GM23248 (cell line): ENCODE measurements at regions not wholly inside any gene's neighbourhood (a gene's known extent, or its start where the extent isn't known, plus 50 kb on each side); places are given as distances from the start of the nearest gene placed in this dataset.

ENCODE experiments used
- DNase-seq: peaks from one replicate; pipeline ENCODE4 v3.0.0-alpha.2; 2015
- H2AFZ ChIP-seq: fragments of 200-600 bp; sonication (generic); 2 replicates; pipeline ENCODE4 v1.6.1; 2016; ENCODE audit warnings: antibody characterized with exemption
- H3F3A ChIP-seq: fragments of 200-600 bp; sonication (generic); 2 replicates; pipeline ENCODE4 v1.6.1; 2016; ENCODE audit warnings: mild to moderate bottlenecking, antibody characterized with exemption, mixed run types; ENCODE audit not compliant: insufficient read depth
- H3K27ac ChIP-seq: fragments of 200-600 bp; sonication (generic); 2 replicates; pipeline ENCODE4 v1.5.1; 2016; ENCODE audit warnings: mild to moderate bottlenecking
- H3K27me3 ChIP-seq: fragments of 200-600 bp; sonication (generic); replicated peaks from 2 replicates; pipeline ENCODE4 v1.6.1; 2016; ENCODE audit warnings: mild to moderate bottlenecking; ENCODE audit not compliant: insufficient read depth
- H3K36me3 ChIP-seq: fragments of 200-600 bp; sonication (generic); 2 replicates; pipeline ENCODE4 v1.6.1; 2016; ENCODE audit warnings: low read depth, mild to moderate bottlenecking
- H3K4me1 ChIP-seq: fragments of 200-600 bp; sonication (generic); 2 replicates; pipeline ENCODE4 v1.6.1; 2016; ENCODE audit warnings: mild to moderate bottlenecking; ENCODE audit not compliant: insufficient read depth
- H3K4me2 ChIP-seq: fragments of 200-600 bp; sonication (generic); one replicate; pipeline ENCODE4 v1.6.1; 2016; ENCODE audit warnings: mild to moderate bottlenecking; ENCODE audit not compliant: unreplicated experiment
- H3K4me3 ChIP-seq: fragments of 200-600 bp; sonication (generic); 2 replicates; pipeline ENCODE4 v1.5.1; 2016; ENCODE audit warnings: mild to moderate bottlenecking
- H3K79me2 ChIP-seq: fragments of 200-600 bp; sonication (generic); 2 replicates; pipeline ENCODE4 v1.6.1; 2016; ENCODE audit warnings: mild to moderate bottlenecking; ENCODE audit not compliant: insufficient read depth
- H3K9ac ChIP-seq: fragments of 200-600 bp; sonication (generic); 2 replicates; pipeline ENCODE4 v1.6.1; 2016; ENCODE audit warnings: mild to moderate bottlenecking
- H3K9me2 ChIP-seq: fragments of 200-600 bp; sonication (generic); 2 replicates; pipeline ENCODE4 v1.6.1; 2016; ENCODE audit warnings: mixed run types, mild to moderate bottlenecking, moderate library complexity; ENCODE audit not compliant: insufficient read depth
- H3K9me3 ChIP-seq: fragments of 200-600 bp; sonication (generic); one replicate; pipeline ENCODE4 v1.6.1; 2017; ENCODE audit warnings: low read depth
- H4K20me1 ChIP-seq: fragments of 200-600 bp; sonication (generic); 2 replicates; pipeline ENCODE4 v1.6.0; 2016; ENCODE audit not compliant: insufficient read depth
- EZH2 ChIP-seq: fragments of 200-600 bp; sonication (generic); IDR thresholded peaks from 2 replicates; pipeline ENCODE4 v1.6.1; 2018; ENCODE audit warnings: antibody characterized with exemption, mild to moderate bottlenecking; ENCODE audit not compliant: insufficient read depth, poor library complexity, severe bottlenecking
- EZH2phosphoT487 ChIP-seq: fragments of 200-600 bp; sonication (generic); IDR thresholded peaks from 2 replicates; pipeline ENCODE4 v1.6.1; 2018; ENCODE audit warnings: antibody characterized with exemption, moderate library complexity, mild to moderate bottlenecking, low read depth; ENCODE audit not compliant: insufficient read depth
- WGBS, 2 experiments: methylation state at CpG; one replicate each; pipeline ENCODE4 v1.1.6; 2015 to 2017; ENCODE audit warnings: low lambda C conversion rate in 2 of 2, low coverage in 1 of 2; ENCODE audit errors: missing lambda C conversion rate in 2 of 2; 5-methylcytosine and 5-hydroxymethylcytosine counted together
- in situ Hi-C: fragments of 300-500 bp; cut with MboI; formaldehyde crosslinking; loops from 2 replicates; pipeline ENCODE4 v1.15.0; 2020

DNA sequence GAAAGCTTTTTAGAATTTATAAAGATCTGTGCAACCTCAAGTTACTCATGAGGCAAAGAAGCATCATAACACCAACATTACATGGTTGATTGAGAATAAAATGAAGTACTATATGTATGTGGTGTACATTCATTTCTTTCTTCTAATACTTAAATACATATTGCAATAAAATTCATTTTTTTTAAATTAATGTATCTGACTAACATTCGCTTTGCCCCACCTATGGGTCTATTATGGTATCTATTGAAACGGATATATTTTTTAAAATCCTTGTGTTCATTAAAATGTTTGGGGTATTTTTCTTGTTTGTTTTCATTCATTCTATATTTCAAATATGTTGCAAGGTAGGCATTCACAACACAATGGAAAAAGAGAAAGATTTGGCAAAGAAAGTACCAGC is 237.5 kb downstream of the DSEL start:
- TF ChIP-seq EZH2 (no peak), EZH2phosphoT487 (no peak)
- no peak overlapping the region for H3K9ac ChIP-seq
- in situ Hi-C loops, result no loop called here
- H4K20me1 ChIP-seq, result no peaks in the 10 kb centered on the region
- no peak overlapping the region for H3K4me3 ChIP-seq
- no peak overlapping the region for H3K4me2 ChIP-seq
- DNase-seq, result no peak
- WGBS, 2 experiments, result 95 to 97% methylated on average over 2 of the region's 2 CpGs
- no peaks in the 10 kb centered on the region for H3K79me2 ChIP-seq
- H3K9me2 ChIP-seq, result no peaks in the 10 kb centered on the region
- H2AFZ ChIP-seq, result no peak overlapping the region
- H3K27ac ChIP-seq, result no peak overlapping the region
- H3K9me3 ChIP-seq, result no peaks in the 10 kb centered on the region
- 0 out of 2 replicates have a peak, but pooled peaks cover 11% of the 10 kb centered on the region for H3F3A ChIP-seq
- H3K27me3 ChIP-seq, result no peaks in the 10 kb centered on the region
- H3K36me3 ChIP-seq, result no peaks in the 10 kb centered on the region
- peaks cover 11% of the 10 kb centered on the region for H3K4me1 ChIP-seq

DNA sequence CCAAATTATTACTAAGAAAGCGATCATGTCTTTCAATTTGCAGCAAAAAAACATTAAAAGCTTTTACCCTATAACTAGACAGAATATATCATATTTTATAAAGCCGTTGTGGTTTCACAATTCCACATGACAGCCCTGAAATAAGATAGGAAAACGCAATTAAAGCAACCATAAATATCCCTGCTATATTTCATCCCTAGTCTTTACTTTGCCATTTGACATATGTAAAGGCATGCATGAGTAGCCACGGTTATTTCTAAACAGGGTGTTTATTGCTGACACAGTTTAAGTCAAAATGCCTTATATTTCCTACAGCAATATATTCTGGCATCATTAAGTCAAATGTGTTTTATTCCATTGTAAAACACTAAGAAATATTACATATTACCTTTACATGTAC is 239.9 kb downstream of the DSEL start:
- no peak for DNase-seq
- in situ Hi-C loops, result no loop called here

DNA sequence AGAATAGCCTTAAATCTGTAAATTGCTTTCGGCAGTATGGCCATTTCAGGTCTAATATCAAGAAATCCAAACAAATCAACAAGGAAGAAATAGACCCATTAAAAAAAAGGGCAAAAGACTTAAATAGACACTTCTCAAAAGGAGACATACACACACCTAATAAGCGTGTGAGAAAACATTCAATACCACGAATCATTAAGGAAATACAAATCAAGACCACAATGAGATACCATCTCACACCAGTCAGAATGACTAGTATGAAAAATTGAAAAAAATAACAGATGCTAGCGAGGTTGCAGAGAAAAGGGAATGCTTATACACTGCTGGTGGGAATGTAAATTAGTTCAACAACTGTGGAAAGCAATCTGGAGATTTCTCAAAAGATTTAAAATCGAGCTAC is 243.2 kb downstream of the DSEL start:
- Histone ChIP-seq H3K79me2 (no peaks in the 10 kb centered on the region), H3K4me2 (no peak overlapping the region), H3K4me3 (no peak overlapping the region), H3K27me3 (no peaks in the 10 kb centered on the region), H4K20me1 (no peaks in the 10 kb centered on the region), H3K9me2 (no peaks in the 10 kb centered on the region), H3K36me3 (no peaks in the 10 kb centered on the region), H3K9ac (no peak overlapping the region), H3K27ac (no peak overlapping the region), H3K4me1 (no peaks in the 10 kb centered on the region), H2AFZ (no peak overlapping the region), H3F3A (no peaks in the 10 kb centered on the region), H3K9me3 (peaks cover 6% of the 10 kb centered on the region)
- 92 to 94% methylated on average over 5 of the region's 5 CpGs for WGBS, 2 experiments
- in situ Hi-C loops, result no loop called here
- DNase-seq, result no peak
- no peak for TF ChIP-seq EZH2
- no peak for TF ChIP-seq EZH2phosphoT487

More for the DNA sequence above, 239.9 kb downstream of the DSEL start:
- Histone ChIP-seq H2AFZ (no peak overlapping the region), H3K9ac (no peak overlapping the region), H3K36me3 (no peaks in the 10 kb centered on the region), H3K27ac (no peak overlapping the region), H3K27me3 (no peaks in the 10 kb centered on the region), H3K9me3 (peaks cover 6% of the 10 kb centered on the region), H4K20me1 (no peaks in the 10 kb centered on the region), H3K4me1 (no peaks in the 10 kb centered on the region), H3K79me2 (no peaks in the 10 kb centered on the region), H3K9me2 (no peaks in the 10 kb centered on the region), H3K4me3 (no peak overlapping the region), H3F3A (no peaks in the 10 kb centered on the region), H3K4me2 (no peak overlapping the region)
- 64 to 68% methylated on average over 4 of the region's 4 CpGs for WGBS, 2 experiments
- TF ChIP-seq EZH2, result no peak
- TF ChIP-seq EZH2phosphoT487, result no peak

DNA sequence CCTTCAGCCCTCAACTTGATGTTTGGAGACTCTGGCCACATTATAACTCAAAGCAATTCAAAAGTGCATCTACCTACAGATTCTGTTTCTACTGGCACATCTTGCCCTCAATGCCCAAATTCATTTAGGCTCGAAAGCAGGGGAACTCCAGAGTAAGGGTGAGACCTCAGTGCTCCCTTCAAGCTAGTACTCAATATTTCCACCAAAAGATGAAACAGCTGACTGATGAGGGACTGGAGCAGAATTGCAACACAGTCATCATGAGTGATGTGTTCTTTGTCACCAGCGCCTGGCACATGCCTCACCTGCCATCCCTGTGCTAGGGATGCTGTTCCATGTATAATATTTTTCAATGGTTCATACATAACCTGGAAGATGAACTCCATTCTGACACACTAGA is 247.3 kb downstream of the DSEL start:
- WGBS, 2 experiments, result 69 to 73% methylated on average over 2 of the region's 2 CpGs
- Histone ChIP-seq H3K27ac (no peak overlapping the region), H3K4me3 (no peak overlapping the region), H3K4me2 (no peak overlapping the region), H3K9me3 (peaks cover 6% of the 10 kb centered on the region), H3K27me3 (no peaks in the 10 kb centered on the region), H3K79me2 (no peaks in the 10 kb centered on the region), H3K4me1 (peaks cover 32% of the 10 kb centered on the region), H4K20me1 (no peaks in the 10 kb centered on the region), H3K9ac (no peak overlapping the region), H3F3A (peaks cover 33% of the 10 kb centered on the region), H3K36me3 (no peaks in the 10 kb centered on the region), H3K9me2 (no peaks in the 10 kb centered on the region), H2AFZ (no peak overlapping the region)
- no peak for TF ChIP-seq EZH2
- no peak for TF ChIP-seq EZH2phosphoT487
- in situ Hi-C loops, result no loop called here
- no peak for DNase-seq

DNA sequence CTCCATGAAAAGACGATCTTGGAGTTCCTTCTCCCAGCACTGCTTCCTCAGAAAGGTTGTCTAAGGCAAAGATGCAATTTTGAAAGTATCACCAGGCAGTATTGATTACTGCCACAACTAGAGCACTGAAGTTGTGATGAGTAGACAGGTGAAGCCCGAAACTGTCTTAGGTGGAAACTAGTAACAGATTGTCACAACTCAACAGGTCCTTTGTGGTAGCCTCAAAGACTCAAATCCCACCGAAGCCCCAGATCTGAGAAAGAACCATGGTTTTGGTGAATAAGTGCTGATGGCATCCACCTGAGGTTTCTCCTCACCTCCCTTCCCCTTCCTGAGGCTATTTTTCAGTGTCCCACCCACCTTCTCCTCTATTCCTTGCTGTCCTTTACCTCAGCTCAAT is 248.0 kb downstream of the DSEL start:
- H4K20me1 ChIP-seq, result no peaks in the 10 kb centered on the region
- no peak for DNase-seq
- H2AFZ ChIP-seq, result no peak overlapping the region
- no peak overlapping the region for H3K4me2 ChIP-seq
- H3K9me2 ChIP-seq, result no peaks in the 10 kb centered on the region
- no peaks in the 10 kb centered on the region for H3K36me3 ChIP-seq
- peaks cover 33% of the 10 kb centered on the region for H3F3A ChIP-seq
- peaks cover 6% of the 10 kb centered on the region for H3K9me3 ChIP-seq
- TF ChIP-seq EZH2 (no peak), EZH2phosphoT487 (no peak)
- H3K9ac ChIP-seq, result no peak overlapping the region
- H3K4me1 ChIP-seq, result peaks cover 32% of the 10 kb centered on the region
- no peak overlapping the region for H3K27ac ChIP-seq
- WGBS, 2 experiments, result 84 to 85% methylated on average over 3 of the region's 3 CpGs
- no peaks in the 10 kb centered on the region for H3K27me3 ChIP-seq
- in situ Hi-C loops, result no loop called here
- no peaks in the 10 kb centered on the region for H3K79me2 ChIP-seq
- H3K4me3 ChIP-seq, result no peak overlapping the region
